ENCODE measurements at regions not wholly inside any gene's neighbourhood (a gene's known extent, or its start where the extent isn't known, plus 50 kb on each side); places are given as distances from the start of the nearest gene placed in this dataset.

- no peaks in the 10 kb centered on the region for H3K9me3 Mint-ChIP-seq
- no peak overlapping the region for H3K27ac Mint-ChIP-seq
- H3K36me3 Mint-ChIP-seq (ENCODE audit: low read depth) = no peaks in the 10 kb centered on the region
- peaks cover 20% of the 10 kb centered on the region for H3K4me1 Mint-ChIP-seq (ENCODE audit: low read depth)
- no peak for TF ChIP-seq CTCF (IDR thresholded peaks at IDR 0.05)
- H3K4me3 Mint-ChIP-seq = no peak overlapping the region
- no peak for DNase-seq
- H3K27me3 Mint-ChIP-seq (ENCODE audit: insufficient read depth) = peaks cover 14% of the 10 kb centered on the region
These were observed 101.7 kb upstream of the SLC66A3 start for GRCh38 chr2:11053546-11053945.

GRCh38 chr2:11054783-11055678 is 100.2 kb upstream of the SLC66A3 start:
- H3K4me3 Mint-ChIP-seq = no peak overlapping the region
- TF ChIP-seq CTCF (IDR thresholded peaks at IDR 0.05) = no peak
- no peaks in the 10 kb centered on the region for H3K9me3 Mint-ChIP-seq
- peaks cover 20% of the 10 kb centered on the region for H3K4me1 Mint-ChIP-seq (ENCODE audit: low read depth)
- H3K27ac Mint-ChIP-seq = no peak overlapping the region
- H3K36me3 Mint-ChIP-seq (ENCODE audit: low read depth) = no peaks in the 10 kb centered on the region
- no peak for DNase-seq
- H3K27me3 Mint-ChIP-seq (ENCODE audit: insufficient read depth) = peaks cover 14% of the 10 kb centered on the region

- no peak overlapping the region for H3K4me3 Mint-ChIP-seq
- no peak overlapping the region for H3K27ac Mint-ChIP-seq
- no peak for TF ChIP-seq CTCF (IDR thresholded peaks at IDR 0.05)
- peaks cover 17% of the 10 kb centered on the region for H3K27me3 Mint-ChIP-seq (ENCODE audit: insufficient read depth)
- H3K36me3 Mint-ChIP-seq (ENCODE audit: low read depth) = peaks cover 4% of the 10 kb centered on the region; the same call in 1 of the 2 replicates
- peaks cover 20% of the 10 kb centered on the region for H3K4me1 Mint-ChIP-seq (ENCODE audit: low read depth)
- no peak for DNase-seq
- peaks cover 4% of the 10 kb centered on the region for H3K9me3 Mint-ChIP-seq
These were observed 99.5 kb upstream of the SLC66A3 start for GRCh38 chr2:11055679-11056215.

- peaks cover 20% of the 10 kb centered on the region for H3K4me1 Mint-ChIP-seq (ENCODE audit: low read depth)
- H3K27me3 Mint-ChIP-seq (ENCODE audit: insufficient read depth) = peaks cover 15% of the 10 kb centered on the region
- DNase-seq = peak; percentile 94
- TF ChIP-seq CTCF (IDR thresholded peaks at IDR 0.05) = no peak
- peaks cover 8% of the 10 kb centered on the region for H3K9me3 Mint-ChIP-seq
- H3K36me3 Mint-ChIP-seq (ENCODE audit: low read depth) = peaks cover 7% of the 10 kb centered on the region; the same call in 1 of the 2 replicates
- H3K27ac Mint-ChIP-seq = no peak overlapping the region; the same call in 1 of the 2 replicates
- no peak overlapping the region for H3K4me3 Mint-ChIP-seq
These were observed 98.7 kb upstream of the SLC66A3 start for GRCh38 chr2:11056614-11057013.

- peaks cover 8% of the 10 kb centered on the region for H3K9me3 Mint-ChIP-seq
- no peak overlapping the region; the same call in 1 of the 2 replicates for H3K27ac Mint-ChIP-seq
- H3K36me3 Mint-ChIP-seq (ENCODE audit: low read depth) = peaks cover 7% of the 10 kb centered on the region; the same call in 1 of the 2 replicates
- peaks cover 15% of the 10 kb centered on the region for H3K27me3 Mint-ChIP-seq (ENCODE audit: insufficient read depth)
- DNase-seq = no peak
- H3K4me3 Mint-ChIP-seq = no peak overlapping the region
- peaks cover 20% of the 10 kb centered on the region for H3K4me1 Mint-ChIP-seq (ENCODE audit: low read depth)
- TF ChIP-seq CTCF (IDR thresholded peaks at IDR 0.05) = no peak
These were observed 98.2 kb upstream of the SLC66A3 start for GRCh38 chr2:11057031-11057430.
